GM23248 (cell line): ENCODE measurements at regions not wholly inside any gene's neighbourhood (a gene's known extent, or its start where the extent isn't known, plus 50 kb on each side); places are given as distances from the start of the nearest gene placed in this dataset.
A peak's percentile ranks its signal among the peaks of the same experiment; 100 is the strongest.

Experiments
- DNase-seq: peaks from one replicate; pipeline ENCODE4 v3.0.0-alpha.2; 2015
- H2AFZ ChIP-seq: fragments of 200-600 bp; sonication (generic); 2 replicates; pipeline ENCODE4 v1.6.1; 2016; ENCODE audit warnings: antibody characterized with exemption
- H3F3A ChIP-seq: fragments of 200-600 bp; sonication (generic); 2 replicates; pipeline ENCODE4 v1.6.1; 2016; ENCODE audit warnings: mild to moderate bottlenecking, antibody characterized with exemption, mixed run types; ENCODE audit not compliant: insufficient read depth
- H3K27ac ChIP-seq: fragments of 200-600 bp; sonication (generic); 2 replicates; pipeline ENCODE4 v1.5.1; 2016; ENCODE audit warnings: mild to moderate bottlenecking
- H3K27me3 ChIP-seq: fragments of 200-600 bp; sonication (generic); replicated peaks from 2 replicates; pipeline ENCODE4 v1.6.1; 2016; ENCODE audit warnings: mild to moderate bottlenecking; ENCODE audit not compliant: insufficient read depth
- H3K36me3 ChIP-seq: fragments of 200-600 bp; sonication (generic); 2 replicates; pipeline ENCODE4 v1.6.1; 2016; ENCODE audit warnings: low read depth, mild to moderate bottlenecking
- H3K4me1 ChIP-seq: fragments of 200-600 bp; sonication (generic); 2 replicates; pipeline ENCODE4 v1.6.1; 2016; ENCODE audit warnings: mild to moderate bottlenecking; ENCODE audit not compliant: insufficient read depth
- H3K4me2 ChIP-seq: fragments of 200-600 bp; sonication (generic); one replicate; pipeline ENCODE4 v1.6.1; 2016; ENCODE audit warnings: mild to moderate bottlenecking; ENCODE audit not compliant: unreplicated experiment
- H3K4me3 ChIP-seq: fragments of 200-600 bp; sonication (generic); 2 replicates; pipeline ENCODE4 v1.5.1; 2016; ENCODE audit warnings: mild to moderate bottlenecking
- H3K79me2 ChIP-seq: fragments of 200-600 bp; sonication (generic); 2 replicates; pipeline ENCODE4 v1.6.1; 2016; ENCODE audit warnings: mild to moderate bottlenecking; ENCODE audit not compliant: insufficient read depth
- H3K9ac ChIP-seq: fragments of 200-600 bp; sonication (generic); 2 replicates; pipeline ENCODE4 v1.6.1; 2016; ENCODE audit warnings: mild to moderate bottlenecking
- H3K9me2 ChIP-seq: fragments of 200-600 bp; sonication (generic); 2 replicates; pipeline ENCODE4 v1.6.1; 2016; ENCODE audit warnings: mixed run types, mild to moderate bottlenecking, moderate library complexity; ENCODE audit not compliant: insufficient read depth
- H3K9me3 ChIP-seq: fragments of 200-600 bp; sonication (generic); one replicate; pipeline ENCODE4 v1.6.1; 2017; ENCODE audit warnings: low read depth
- H4K20me1 ChIP-seq: fragments of 200-600 bp; sonication (generic); 2 replicates; pipeline ENCODE4 v1.6.0; 2016; ENCODE audit not compliant: insufficient read depth
- EZH2 ChIP-seq: fragments of 200-600 bp; sonication (generic); IDR thresholded peaks from 2 replicates; pipeline ENCODE4 v1.6.1; 2018; ENCODE audit warnings: antibody characterized with exemption, mild to moderate bottlenecking; ENCODE audit not compliant: insufficient read depth, poor library complexity, severe bottlenecking
- EZH2phosphoT487 ChIP-seq: fragments of 200-600 bp; sonication (generic); IDR thresholded peaks from 2 replicates; pipeline ENCODE4 v1.6.1; 2018; ENCODE audit warnings: antibody characterized with exemption, moderate library complexity, mild to moderate bottlenecking, low read depth; ENCODE audit not compliant: insufficient read depth
- WGBS, 2 experiments: methylation state at CpG; one replicate each; pipeline ENCODE4 v1.1.6; 2015 to 2017; ENCODE audit warnings: low lambda C conversion rate in 2 of 2, low coverage in 1 of 2; ENCODE audit errors: missing lambda C conversion rate in 2 of 2; 5-methylcytosine and 5-hydroxymethylcytosine counted together
- in situ Hi-C: fragments of 300-500 bp; cut with MboI; formaldehyde crosslinking; loops from 2 replicates; pipeline ENCODE4 v1.15.0; 2020

- Histone ChIP-seq H3K9me3 (no peaks in the 10 kb centered on the region), H3K9ac (no peak overlapping the region), H3K9me2 (no peaks in the 10 kb centered on the region), H3K27me3 (no peaks in the 10 kb centered on the region), H3K4me3 (no peak overlapping the region), H3K36me3 (no peaks in the 10 kb centered on the region), H2AFZ (no peak overlapping the region), H3K27ac (no peak overlapping the region), H3K4me1 (no peaks in the 10 kb centered on the region), H3K4me2 (no peak overlapping the region), H3K79me2 (no peaks in the 10 kb centered on the region), H3F3A (no peaks in the 10 kb centered on the region), H4K20me1 (no peaks in the 10 kb centered on the region)
- TF ChIP-seq EZH2, result no peak
- no peak for TF ChIP-seq EZH2phosphoT487
- in situ Hi-C loops, result no loop called here
- DNase-seq, result no peak
Measured at GRCh38 chr13:63175536-63175935, 1759.9 kb upstream of the PCDH20 start.

GRCh38 chr13:63167699-63168337 lies 1752.2 kb upstream of the PCDH20 start:
- no peak overlapping the region for H2AFZ ChIP-seq
- no peak overlapping the region for H3K27ac ChIP-seq
- in situ Hi-C loops, result no loop called here
- no peaks in the 10 kb centered on the region for H3K9me3 ChIP-seq
- H3K36me3 ChIP-seq, result no peaks in the 10 kb centered on the region
- no peaks in the 10 kb centered on the region for H4K20me1 ChIP-seq
- no peak for TF ChIP-seq EZH2
- TF ChIP-seq EZH2phosphoT487, result no peak
- no peaks in the 10 kb centered on the region for H3F3A ChIP-seq
- no peak overlapping the region for H3K4me2 ChIP-seq
- H3K4me3 ChIP-seq, result no peak overlapping the region
- no peaks in the 10 kb centered on the region for H3K4me1 ChIP-seq
- H3K27me3 ChIP-seq, result no peaks in the 10 kb centered on the region
- no peak overlapping the region for H3K9ac ChIP-seq
- no peak for DNase-seq
- WGBS, 2 experiments, result 41 to 43% methylated on average over 7 of the region's 7 CpGs
- H3K79me2 ChIP-seq, result no peaks in the 10 kb centered on the region
- H3K9me2 ChIP-seq, result no peaks in the 10 kb centered on the region

GRCh38 chr13:63166345-63166744 lies 1750.7 kb upstream of the PCDH20 start:
- no peak overlapping the region for H2AFZ ChIP-seq

GRCh38 chr13:63163903-63164302 lies 1748.3 kb upstream of the PCDH20 start:
- H3K27me3 ChIP-seq, result no peaks in the 10 kb centered on the region
- in situ Hi-C loops, result no loop called here
- no peak overlapping the region for H2AFZ ChIP-seq
- no peak for DNase-seq
- H3K79me2 ChIP-seq, result no peaks in the 10 kb centered on the region
- 46 to 47% methylated on average over 2 of the region's 2 CpGs for WGBS, 2 experiments
- no peaks in the 10 kb centered on the region for H3K9me3 ChIP-seq
- H3K4me1 ChIP-seq, result no peaks in the 10 kb centered on the region
- no peak for TF ChIP-seq EZH2
- no peak for TF ChIP-seq EZH2phosphoT487
- H3K27ac ChIP-seq, result no peak overlapping the region
- no peak overlapping the region for H3K9ac ChIP-seq
- no peak overlapping the region for H3K4me2 ChIP-seq
- H3K9me2 ChIP-seq, result no peaks in the 10 kb centered on the region
- H3K4me3 ChIP-seq, result no peak overlapping the region
- no peaks in the 10 kb centered on the region for H3K36me3 ChIP-seq
- no peaks in the 10 kb centered on the region for H4K20me1 ChIP-seq
- H3F3A ChIP-seq, result no peaks in the 10 kb centered on the region

More at GRCh38 chr13:63166345-63166744, 1750.7 kb upstream of the PCDH20 start:
- no peak overlapping the region for H3K4me3 ChIP-seq
- DNase-seq, result no peak
- TF ChIP-seq EZH2, result no peak
- TF ChIP-seq EZH2phosphoT487, result no peak
- H3K27ac ChIP-seq, result no peak overlapping the region
- no peaks in the 10 kb centered on the region for H3K9me3 ChIP-seq
- no peak overlapping the region for H3K4me2 ChIP-seq
- no peaks in the 10 kb centered on the region for H3K9me2 ChIP-seq
- in situ Hi-C loops, result no loop called here
- no peaks in the 10 kb centered on the region for H3K4me1 ChIP-seq
- WGBS, 2 experiments, result 40 to 45% methylated on average over 4 of the region's 4 CpGs
- H4K20me1 ChIP-seq, result no peaks in the 10 kb centered on the region
- H3K79me2 ChIP-seq, result no peaks in the 10 kb centered on the region
- no peak overlapping the region for H3K9ac ChIP-seq
- H3K36me3 ChIP-seq, result no peaks in the 10 kb centered on the region
- H3F3A ChIP-seq, result no peaks in the 10 kb centered on the region
- H3K27me3 ChIP-seq, result no peaks in the 10 kb centered on the region

- no peaks in the 10 kb centered on the region for H3F3A ChIP-seq
- H2AFZ ChIP-seq, result no peak overlapping the region
- no peaks in the 10 kb centered on the region for H3K4me1 ChIP-seq
- H3K9me3 ChIP-seq, result no peaks in the 10 kb centered on the region
- no peaks in the 10 kb centered on the region for H3K9me2 ChIP-seq
- DNase-seq, result peak; percentile 0
- H3K36me3 ChIP-seq, result no peaks in the 10 kb centered on the region
- no peak overlapping the region for H3K27ac ChIP-seq
- H3K27me3 ChIP-seq, result no peaks in the 10 kb centered on the region
- H3K4me3 ChIP-seq, result no peak overlapping the region
- no peak for TF ChIP-seq EZH2phosphoT487
- no peak for TF ChIP-seq EZH2
- no peaks in the 10 kb centered on the region for H4K20me1 ChIP-seq
- 71 to 74% methylated on average over 1 of the region's 1 CpG for WGBS, 2 experiments
- no peak overlapping the region for H3K9ac ChIP-seq
- in situ Hi-C loops, result no loop called here
- no peak overlapping the region for H3K4me2 ChIP-seq
- H3K79me2 ChIP-seq, result no peaks in the 10 kb centered on the region
Measured at GRCh38 chr13:63161219-63161618, 1745.6 kb upstream of the PCDH20 start.
